HepG2 (cell line): ENCODE measurements at regions not wholly inside any gene's neighbourhood (a gene's known extent, or its start where the extent isn't known, plus 50 kb on each side); places are given as distances from the start of the nearest gene placed in this dataset.

Experiments used
- MXI1 ChIP-seq: IDR thresholded peaks from 3 replicates; pipeline ENCODE4 v1.6.1; 2012; ENCODE audit warnings: low read depth, low read length, inconsistent platforms, borderline replicate concordance
- NFKB2 ChIP-seq: sonication (generic); formaldehyde crosslinking; IDR thresholded peaks from 2 replicates; pipeline ENCODE4 v1.4.0; 2020; ENCODE audit warnings: missing genetic modification reagents, borderline replicate concordance
- PHF8 ChIP-seq: sonication (generic); formaldehyde crosslinking; IDR thresholded peaks from 2 replicates; pipeline ENCODE4 v1.5.0; 2020; ENCODE audit warnings: missing genetic modification reagents
- REPIN1 ChIP-seq: sonication (generic); formaldehyde crosslinking; IDR thresholded peaks from 2 replicates; pipeline ENCODE4 v1.8.0; 2022; ENCODE audit warnings: missing genetic modification reagents, low read depth, mild to moderate bottlenecking, borderline replicate concordance
- TF ChIP-seq, protein P1 (sequence below): sonication (generic); formaldehyde crosslinking; IDR thresholded peaks from 2 replicates; pipeline ENCODE4 v1.5.0; 2020; ENCODE audit warnings: mild to moderate bottlenecking, missing genetic modification reagents, moderate library complexity
- TF ChIP-seq, protein P2 (sequence below): sonication (generic); formaldehyde crosslinking; conservative IDR thresholded peaks from 2 replicates; pipeline ENCODE4 v1.4.0; 2020; ENCODE audit warnings: missing genetic modification reagents
- TF ChIP-seq, protein P3 (sequence below): sonication (generic); formaldehyde crosslinking; conservative IDR thresholded peaks from 2 replicates; pipeline ENCODE4 v1.4.0; 2020; ENCODE audit warnings: missing genetic modification reagents

DNA sequence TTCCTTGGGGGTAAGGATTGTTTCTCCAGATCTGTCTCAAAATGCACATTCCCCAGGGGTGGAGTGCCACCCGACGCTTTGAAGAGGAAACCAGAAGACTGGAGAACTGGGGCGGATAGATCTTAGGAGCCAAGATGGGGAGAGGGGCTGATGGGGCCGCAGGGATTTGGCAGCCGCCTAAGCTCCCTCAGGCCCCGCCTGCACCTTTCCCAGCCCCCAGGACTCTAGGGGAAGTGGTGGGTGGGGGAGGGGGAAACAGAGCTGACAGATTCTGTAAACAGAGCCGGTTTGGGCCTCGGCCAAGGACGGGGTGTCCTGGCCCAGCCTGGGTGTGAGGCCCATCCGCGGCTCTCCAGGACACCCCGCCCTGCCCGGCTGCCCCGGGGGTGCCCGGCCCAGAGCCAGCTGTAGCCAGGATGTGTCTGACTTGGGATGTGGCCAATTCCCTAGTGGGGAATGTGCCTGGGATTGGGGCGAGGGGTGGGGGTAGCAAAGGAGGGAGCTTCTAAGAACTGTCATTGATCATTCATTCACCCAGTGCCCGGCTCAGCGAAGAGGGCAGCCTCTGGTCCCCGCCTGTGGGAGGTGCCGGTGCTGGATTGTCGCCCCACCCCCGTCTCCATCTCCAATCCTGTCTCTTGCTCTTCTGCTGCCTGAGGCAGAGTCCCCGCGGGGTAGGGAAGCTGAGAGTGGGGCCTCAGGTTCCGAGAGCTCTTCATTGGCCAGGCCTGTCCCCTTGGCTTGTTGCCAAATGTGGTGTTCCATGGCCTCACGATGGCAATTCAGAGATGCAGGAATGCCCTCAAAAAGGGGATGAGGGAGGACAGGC is 54.8 kb upstream of the CDKN2AIPNL start:
- no peak for TF ChIP-seq MXI1
- no peak; the same call in 1 of the 2 replicates for TF ChIP-seq PHF8 (CRISPR knock-in tag)
- TF ChIP-seq, protein P1, sequence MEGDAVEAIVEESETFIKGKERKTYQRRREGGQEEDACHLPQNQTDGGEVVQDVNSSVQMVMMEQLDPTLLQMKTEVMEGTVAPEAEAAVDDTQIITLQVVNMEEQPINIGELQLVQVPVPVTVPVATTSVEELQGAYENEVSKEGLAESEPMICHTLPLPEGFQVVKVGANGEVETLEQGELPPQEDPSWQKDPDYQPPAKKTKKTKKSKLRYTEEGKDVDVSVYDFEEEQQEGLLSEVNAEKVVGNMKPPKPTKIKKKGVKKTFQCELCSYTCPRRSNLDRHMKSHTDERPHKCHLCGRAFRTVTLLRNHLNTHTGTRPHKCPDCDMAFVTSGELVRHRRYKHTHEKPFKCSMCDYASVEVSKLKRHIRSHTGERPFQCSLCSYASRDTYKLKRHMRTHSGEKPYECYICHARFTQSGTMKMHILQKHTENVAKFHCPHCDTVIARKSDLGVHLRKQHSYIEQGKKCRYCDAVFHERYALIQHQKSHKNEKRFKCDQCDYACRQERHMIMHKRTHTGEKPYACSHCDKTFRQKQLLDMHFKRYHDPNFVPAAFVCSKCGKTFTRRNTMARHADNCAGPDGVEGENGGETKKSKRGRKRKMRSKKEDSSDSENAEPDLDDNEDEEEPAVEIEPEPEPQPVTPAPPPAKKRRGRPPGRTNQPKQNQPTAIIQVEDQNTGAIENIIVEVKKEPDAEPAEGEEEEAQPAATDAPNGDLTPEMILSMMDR, result no peak; the same call in 1 of the 2 replicates
- TF ChIP-seq, protein P2, sequence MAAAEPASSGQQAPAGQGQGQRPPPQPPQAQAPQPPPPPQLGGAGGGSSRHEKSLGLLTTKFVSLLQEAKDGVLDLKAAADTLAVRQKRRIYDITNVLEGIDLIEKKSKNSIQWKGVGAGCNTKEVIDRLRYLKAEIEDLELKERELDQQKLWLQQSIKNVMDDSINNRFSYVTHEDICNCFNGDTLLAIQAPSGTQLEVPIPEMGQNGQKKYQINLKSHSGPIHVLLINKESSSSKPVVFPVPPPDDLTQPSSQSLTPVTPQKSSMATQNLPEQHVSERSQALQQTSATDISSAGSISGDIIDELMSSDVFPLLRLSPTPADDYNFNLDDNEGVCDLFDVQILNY (CRISPR knock-in tag), result no peak
- peak; percentile 33; the same call in 1 of the 2 replicates for TF ChIP-seq NFKB2 (CRISPR knock-in tag)
- TF ChIP-seq, protein P3, sequence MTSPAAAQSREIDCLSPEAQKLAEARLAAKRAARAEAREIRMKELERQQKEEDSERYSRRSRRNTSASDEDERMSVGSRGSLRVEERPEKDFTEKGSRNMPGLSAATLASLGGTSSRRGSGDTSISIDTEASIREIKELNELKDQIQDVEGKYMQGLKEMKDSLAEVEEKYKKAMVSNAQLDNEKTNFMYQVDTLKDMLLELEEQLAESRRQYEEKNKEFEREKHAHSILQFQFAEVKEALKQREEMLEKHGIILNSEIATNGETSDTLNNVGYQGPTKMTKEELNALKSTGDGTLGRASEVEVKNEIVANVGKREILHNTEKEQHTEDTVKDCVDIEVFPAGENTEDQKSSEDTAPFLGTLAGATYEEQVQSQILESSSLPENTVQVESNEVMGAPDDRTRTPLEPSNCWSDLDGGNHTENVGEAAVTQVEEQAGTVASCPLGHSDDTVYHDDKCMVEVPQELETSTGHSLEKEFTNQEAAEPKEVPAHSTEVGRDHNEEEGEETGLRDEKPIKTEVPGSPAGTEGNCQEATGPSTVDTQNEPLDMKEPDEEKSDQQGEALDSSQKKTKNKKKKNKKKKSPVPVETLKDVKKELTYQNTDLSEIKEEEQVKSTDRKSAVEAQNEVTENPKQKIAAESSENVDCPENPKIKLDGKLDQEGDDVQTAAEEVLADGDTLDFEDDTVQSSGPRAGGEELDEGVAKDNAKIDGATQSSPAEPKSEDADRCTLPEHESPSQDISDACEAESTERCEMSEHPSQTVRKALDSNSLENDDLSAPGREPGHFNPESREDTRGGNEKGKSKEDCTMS, result no peak
- TF ChIP-seq REPIN1, result no peak
